Esophagus mucosa (tissue), 1 donor: ENCODE measurements at regions not wholly inside any gene's neighbourhood (a gene's known extent, or its start where the extent isn't known, plus 50 kb on each side); places are given as distances from the start of the nearest gene placed in this dataset.

ENCODE experiments used
- ATAC-seq: fragments of 200-7000 bp; cut with Tn5 transposase; one replicate; pipeline ENCODE4 v1.9.1; 2020
- donor health status: DM: yes; HTN: yes; CAD: no.

DNA sequence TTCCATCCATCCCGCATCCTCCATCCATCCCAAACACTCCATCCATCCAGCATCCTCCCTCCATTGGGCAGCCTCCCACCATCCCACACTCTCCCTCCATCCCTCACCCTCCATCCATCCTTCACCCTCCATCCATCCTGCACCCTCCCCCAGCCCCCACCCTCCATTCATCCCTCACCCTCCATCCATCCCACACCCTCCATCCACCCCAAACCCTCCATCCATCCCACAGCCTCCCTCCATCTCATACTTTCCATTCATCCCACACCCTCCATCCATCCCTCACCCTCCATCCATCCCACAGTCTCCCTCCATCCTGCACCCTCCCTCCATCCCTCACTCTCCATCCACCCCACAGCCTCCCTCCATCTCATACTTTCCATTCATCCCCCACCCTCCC, 60.4 kb downstream of the FOXI2 start:
- peak; percentile 91 for ATAC-seq

DNA sequence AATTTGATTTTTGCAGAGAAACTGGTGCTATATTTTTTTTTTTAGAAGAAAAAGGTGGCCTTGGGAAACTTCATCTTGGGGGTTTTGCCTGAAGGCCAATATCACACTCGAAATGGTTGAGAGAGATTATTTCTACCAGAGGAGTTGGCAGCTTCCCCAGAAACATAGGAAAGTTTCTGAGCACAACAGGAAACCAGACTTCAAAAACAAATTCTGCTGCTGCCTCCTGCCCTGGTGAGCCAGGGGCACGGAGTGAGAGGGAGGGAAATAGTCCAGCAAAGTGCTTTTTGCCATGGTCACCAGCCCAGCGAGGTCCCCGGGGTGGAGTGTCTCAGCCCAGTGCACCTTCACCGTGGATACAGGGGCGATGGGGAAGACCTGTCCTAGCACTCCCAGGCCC, 61.1 kb downstream of the FOXI2 start:
- no peak for ATAC-seq

DNA sequence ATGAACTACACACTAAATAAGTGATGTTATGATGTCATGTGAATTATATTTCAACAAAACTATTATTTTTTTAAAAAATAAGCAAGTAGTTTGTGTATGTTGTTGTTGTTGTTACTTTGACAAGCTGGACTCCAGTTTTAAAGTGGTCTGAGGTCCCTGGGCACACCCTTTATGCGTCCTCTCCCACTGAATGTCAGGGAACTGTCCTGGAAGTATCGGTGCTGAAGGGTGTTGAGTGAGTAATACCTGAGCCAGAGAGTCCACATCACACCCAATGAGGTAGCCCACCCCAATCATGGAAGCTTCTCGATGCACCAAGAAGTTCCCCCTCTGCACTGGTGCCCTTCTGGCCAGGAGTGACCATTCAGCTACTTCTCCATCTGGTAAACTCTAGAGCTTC, 64.3 kb downstream of the FOXI2 start:
- no peak for ATAC-seq

DNA sequence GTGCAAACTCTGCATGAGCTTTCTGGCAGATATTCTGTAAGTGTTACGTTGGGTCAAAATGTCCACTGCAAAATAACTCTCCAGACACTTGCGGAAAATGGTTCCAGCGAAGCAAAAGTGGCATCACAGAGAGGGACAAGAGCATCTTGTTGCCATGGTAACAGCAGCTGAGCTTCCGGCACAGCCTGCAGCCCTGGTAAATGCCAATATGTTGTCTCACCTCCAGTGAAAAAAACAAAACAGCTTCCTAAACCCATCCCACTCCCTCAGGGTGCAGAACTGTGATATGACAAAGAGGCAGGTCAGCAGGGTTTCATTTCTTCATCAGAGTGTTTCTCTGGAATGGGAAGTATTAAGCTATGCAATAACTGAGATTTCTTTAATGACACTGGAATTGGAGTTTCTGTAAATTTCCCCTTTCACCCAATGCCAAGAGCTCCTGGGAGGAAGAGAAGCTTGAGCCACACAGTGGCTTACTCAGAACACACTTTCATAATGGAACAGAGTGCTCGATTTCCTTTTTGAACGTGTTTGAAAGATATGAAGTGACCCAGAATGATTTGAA, 65.6 kb downstream of the FOXI2 start:
- ATAC-seq, result no peak

DNA sequence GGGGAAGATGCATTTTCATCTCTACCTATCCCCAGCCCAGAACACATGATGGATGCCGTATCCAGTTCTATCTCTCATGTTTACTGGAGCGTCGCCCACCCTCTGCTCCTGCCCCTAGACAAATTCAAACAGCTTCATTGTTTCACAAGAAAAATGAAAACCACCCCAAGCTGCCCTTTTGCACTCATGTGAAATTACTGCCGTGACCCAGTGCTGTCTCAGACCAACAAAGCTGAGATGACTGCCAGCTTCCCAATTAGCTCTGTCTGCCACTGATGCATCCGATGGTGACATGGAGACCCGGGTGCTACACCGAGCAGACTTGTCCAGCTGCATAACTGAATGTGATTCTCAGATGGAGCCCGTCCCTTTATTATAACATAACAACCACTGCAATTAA, 67.7 kb downstream of the FOXI2 start:
- ATAC-seq, result no peak

DNA sequence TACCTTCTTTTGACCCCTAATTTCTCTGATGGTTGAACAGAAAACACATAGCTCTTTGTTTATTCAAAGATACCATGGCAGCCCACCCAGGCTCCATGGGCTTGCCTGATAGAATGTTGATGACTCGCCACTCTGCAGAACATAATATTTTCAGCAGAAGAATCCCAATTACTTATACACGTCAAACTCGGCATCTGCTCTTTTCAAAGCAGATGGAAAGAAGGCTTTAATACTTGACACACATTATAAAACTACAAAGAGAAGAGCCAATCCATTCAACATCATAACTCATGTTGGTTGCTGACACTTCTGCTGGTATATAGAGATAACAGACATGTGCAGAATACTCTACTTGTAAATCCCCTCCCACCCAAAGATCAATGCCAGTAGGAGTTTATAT, 69.0 kb downstream of the FOXI2 start:
- ATAC-seq, result no peak

DNA sequence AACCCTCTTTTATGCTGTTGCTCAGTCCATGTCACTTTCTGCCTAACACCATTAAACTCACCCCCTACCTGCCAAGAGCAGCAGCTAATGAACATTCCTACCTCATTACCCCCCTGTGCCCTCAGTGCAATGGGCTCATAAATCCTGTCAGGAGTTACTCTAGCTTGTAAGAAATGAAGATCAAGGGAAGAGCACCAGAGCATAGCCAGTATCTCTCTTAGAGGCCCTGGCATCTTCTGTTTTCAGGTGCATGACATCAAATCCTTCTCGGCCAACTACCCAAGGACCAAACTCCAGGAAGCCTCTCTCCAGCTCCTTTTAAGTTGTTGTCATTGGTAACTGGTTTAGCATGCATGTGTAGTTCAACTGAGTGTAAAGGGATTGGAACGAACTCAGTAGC, 75.1 kb downstream of the FOXI2 start:
- no peak for ATAC-seq

DNA sequence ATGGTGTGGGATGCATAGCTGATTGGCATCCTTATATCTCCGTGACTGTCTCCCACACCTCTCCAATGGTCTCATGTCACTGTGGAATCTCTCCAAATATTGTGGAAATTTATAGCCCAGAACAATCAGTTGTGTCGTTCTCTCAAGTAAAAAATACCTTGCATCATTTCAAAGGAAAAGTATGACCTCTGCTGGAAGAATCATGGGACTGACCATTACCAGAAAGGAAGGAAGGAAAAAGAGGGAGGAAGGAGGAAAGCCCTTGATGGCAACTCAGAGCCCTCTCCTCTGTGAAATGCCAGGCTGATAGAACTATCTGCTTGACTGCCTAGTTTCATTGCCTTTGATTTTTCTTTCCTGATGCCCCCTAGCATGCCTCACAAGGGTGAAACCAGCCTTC, 76.3 kb downstream of the FOXI2 start:
- ATAC-seq, result no peak

DNA sequence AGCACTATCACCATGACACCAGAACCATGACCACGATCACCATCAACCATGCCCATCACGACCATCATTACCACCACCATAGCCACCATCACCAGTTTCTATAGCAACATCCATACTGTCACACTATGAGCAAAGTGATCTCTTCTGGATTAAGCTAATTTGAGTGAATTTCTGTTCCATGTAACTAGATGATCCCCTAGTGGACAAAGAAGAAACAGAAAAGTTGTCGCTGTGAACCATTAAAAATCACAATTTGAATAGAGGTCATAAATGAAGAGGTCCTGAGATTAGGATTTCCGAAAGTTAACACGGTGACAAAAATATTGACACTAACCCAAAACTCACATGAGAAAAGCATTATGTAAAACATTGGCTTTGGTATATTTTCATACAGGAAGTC, 77.6 kb downstream of the CLRN3 start:
- ATAC-seq, result no peak

DNA sequence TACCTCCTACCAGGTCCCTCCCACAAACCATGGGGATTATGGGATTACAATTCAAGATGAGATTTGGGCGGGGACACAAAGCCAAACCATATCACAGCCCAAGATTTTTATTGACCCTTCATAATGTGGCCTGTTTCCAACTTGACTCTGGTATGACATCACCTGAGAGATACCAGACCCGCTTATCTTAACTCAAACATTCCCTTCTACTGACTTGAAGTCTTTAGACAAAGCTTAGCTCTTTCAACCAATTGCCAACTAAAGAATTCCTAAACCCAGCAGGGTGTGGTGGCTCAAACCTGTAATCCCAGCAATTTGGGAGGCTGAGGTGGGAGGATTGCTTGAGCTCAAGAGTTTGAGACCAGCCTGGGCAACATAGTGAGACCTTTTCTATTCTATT, 67.9 kb downstream of the CLRN3 start:
- no peak for ATAC-seq

DNA sequence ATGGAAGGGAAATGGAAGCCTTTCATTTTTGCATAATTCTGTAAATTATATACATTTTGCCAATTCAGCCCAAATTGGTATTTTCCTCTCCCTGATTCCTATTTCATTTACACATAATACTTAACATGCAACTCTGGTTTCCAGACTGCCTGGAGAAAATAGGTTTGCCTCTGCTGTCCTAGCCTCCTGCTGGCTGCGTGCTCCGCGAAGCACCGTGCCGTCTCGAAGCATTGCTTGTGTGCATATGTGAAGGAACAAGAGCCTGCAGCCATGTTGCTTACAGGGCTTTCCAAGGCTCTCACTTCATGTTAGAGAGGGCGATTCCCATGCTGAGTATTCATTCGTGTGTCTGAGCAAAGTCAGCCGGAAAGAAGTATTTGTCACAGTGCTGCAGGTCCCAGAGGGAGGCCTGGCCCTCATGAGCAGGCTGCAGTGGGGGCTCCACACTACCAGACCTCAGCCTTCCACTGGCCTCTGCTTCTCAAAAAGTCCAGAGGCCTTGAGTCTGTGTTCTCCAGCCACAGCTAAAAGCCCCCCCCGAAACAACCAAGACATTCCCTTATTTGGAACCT, 66.5 kb downstream of the CLRN3 start:
- no peak for ATAC-seq

DNA sequence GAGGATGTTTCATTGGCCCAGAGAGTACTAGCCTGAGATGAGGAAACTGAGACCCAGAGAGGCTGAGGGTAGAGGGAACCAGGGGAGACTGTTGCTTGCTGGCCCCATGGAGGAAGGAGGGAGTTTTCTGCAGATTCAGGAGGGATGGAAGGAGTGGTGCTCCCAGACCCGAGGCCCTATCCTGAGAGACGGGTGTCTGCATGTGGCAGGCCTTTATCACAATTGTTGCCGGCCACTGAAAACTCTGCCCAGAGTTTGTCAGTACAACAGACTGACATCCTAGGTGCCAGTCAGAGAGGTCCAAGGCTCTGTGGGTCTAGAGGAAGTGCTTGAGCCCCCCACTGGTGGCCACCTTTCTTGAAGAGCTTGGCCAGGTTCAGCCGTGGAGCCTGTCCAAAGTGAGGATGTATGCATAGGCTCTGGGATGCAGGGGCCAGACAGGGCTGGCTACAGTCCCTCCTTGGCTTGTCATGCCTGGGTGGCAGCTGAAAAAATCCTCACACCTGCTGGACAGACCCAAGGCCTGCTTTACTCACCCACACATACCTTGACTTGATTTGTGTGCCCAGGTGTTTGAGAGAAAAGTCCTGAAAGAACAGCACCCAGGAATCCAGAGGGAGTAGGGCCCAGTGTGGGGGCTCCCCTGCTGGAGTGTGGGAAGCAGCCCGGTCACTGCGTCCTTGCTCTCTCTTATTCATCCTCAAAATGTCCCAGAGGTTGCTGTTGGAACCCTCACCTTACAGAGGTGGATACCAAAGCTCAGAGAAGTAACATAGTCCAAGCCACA, 65.2 kb downstream of the CLRN3 start:
- no peak for ATAC-seq
